A204.1 (cell line): ENCODE measurements at regions not wholly inside any gene's neighbourhood (a gene's known extent, or its start where the extent isn't known, plus 50 kb on each side); places are given as distances from the start of the nearest gene placed in this dataset.
"Not testable (repeated sequence)": the region's sequence is repeated elsewhere in the genome, so short reads cannot be mapped to it uniquely, and the experiment has no call there.

Source experiments
- FAIRE-seq: peaks from 2 replicates; lab custom pipeline; 2012; peaks lifted over from hg19 to GRCh38; lab: Jason Lieb, UNC

GRCh38 chr9:86565603-86566002 lies 211.4 kb upstream of the TUT7 start:
- not testable (repeated sequence) for FAIRE-seq

- no peak for FAIRE-seq
Observed at GRCh38 chr9:86563936-86564335, 209.7 kb upstream of the TUT7 start.

GRCh38 chr9:86563350-86563749 lies 209.1 kb upstream of the TUT7 start:
- no peak for FAIRE-seq

- FAIRE-seq: no peak
Observed at GRCh38 chr9:86562691-86563090, 208.5 kb upstream of the TUT7 start.

GRCh38 chr9:86557918-86558317 lies 203.7 kb upstream of the TUT7 start:
- no peak for FAIRE-seq

GRCh38 chr9:86557063-86557766 lies 203.0 kb upstream of the TUT7 start:
- no peak for FAIRE-seq

- no peak for FAIRE-seq
Observed at GRCh38 chr9:86555661-86556060, 201.5 kb upstream of the TUT7 start.

- no peak for FAIRE-seq
Observed at GRCh38 chr9:86550401-86550800, 196.2 kb upstream of the TUT7 start.

- FAIRE-seq: no peak
Observed at GRCh38 chr9:86549920-86550319, 195.7 kb upstream of the TUT7 start.

- no peak for FAIRE-seq
Observed at GRCh38 chr9:86549401-86549811, 195.2 kb upstream of the TUT7 start.

GRCh38 chr9:86548220-86548619 lies 194.0 kb upstream of the TUT7 start:
- no peak for FAIRE-seq

GRCh38 chr9:86547571-86547970 lies 193.4 kb upstream of the TUT7 start:
- no peak for FAIRE-seq

- FAIRE-seq: no peak
Observed at GRCh38 chr9:86546712-86547111, 192.5 kb upstream of the TUT7 start.

- FAIRE-seq: no peak
Observed at GRCh38 chr9:86545090-86545489, 190.9 kb upstream of the TUT7 start.

GRCh38 chr9:86541014-86541570 lies 186.9 kb upstream of the TUT7 start:
- no peak for FAIRE-seq

- FAIRE-seq: no peak
Observed at GRCh38 chr9:86535406-86535915, 181.3 kb upstream of the TUT7 start.

- FAIRE-seq: no peak
Observed at GRCh38 chr9:86534572-86535258, 180.5 kb upstream of the TUT7 start.

GRCh38 chr9:86531971-86532640 lies 177.9 kb upstream of the TUT7 start:
- no peak for FAIRE-seq

- FAIRE-seq: no peak
Observed at GRCh38 chr9:86531273-86531970, 177.2 kb upstream of the TUT7 start.

GRCh38 chr9:86529496-86530275 lies 175.5 kb upstream of the TUT7 start:
- FAIRE-seq: no peak

GRCh38 chr9:86526021-86526420 lies 171.8 kb upstream of the TUT7 start:
- no peak for FAIRE-seq
